ENCODE measurements at regions not wholly inside any gene's neighbourhood (a gene's known extent, or its start where the extent isn't known, plus 50 kb on each side); places are given as distances from the start of the nearest gene placed in this dataset.

DNA sequence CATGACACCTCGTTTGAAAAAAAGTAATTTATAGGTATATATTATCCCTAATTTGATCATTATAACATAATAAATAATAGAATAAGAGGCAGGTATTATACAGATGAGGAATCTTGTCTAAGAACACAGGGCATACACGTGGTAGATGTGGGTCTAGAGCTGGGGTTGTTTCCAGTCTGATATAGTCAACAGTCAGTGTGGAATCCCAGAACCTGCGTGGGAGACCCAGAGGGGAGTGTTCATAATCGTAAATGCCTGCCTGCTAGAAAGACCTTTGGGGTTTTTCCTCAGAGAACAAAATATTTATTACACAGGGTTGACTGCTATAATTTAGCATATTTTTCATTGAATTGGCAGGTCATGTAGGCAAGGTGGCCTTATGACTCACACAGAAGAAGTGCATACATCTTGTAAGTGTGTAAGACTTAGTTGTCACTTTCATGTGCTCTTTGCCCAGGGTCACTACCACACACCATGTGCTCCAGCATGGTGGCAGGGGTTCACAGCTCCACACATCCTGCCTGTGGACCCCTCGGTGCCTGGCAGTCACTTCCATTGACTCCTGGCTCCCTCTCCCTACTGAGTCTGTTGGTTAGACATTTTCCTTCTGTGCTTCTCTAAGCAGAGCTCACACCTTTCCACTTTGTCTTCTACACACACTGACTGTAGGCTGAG lies 94.9 kb upstream of the IKZF1 start:
- no peak for DNase-seq

DNA sequence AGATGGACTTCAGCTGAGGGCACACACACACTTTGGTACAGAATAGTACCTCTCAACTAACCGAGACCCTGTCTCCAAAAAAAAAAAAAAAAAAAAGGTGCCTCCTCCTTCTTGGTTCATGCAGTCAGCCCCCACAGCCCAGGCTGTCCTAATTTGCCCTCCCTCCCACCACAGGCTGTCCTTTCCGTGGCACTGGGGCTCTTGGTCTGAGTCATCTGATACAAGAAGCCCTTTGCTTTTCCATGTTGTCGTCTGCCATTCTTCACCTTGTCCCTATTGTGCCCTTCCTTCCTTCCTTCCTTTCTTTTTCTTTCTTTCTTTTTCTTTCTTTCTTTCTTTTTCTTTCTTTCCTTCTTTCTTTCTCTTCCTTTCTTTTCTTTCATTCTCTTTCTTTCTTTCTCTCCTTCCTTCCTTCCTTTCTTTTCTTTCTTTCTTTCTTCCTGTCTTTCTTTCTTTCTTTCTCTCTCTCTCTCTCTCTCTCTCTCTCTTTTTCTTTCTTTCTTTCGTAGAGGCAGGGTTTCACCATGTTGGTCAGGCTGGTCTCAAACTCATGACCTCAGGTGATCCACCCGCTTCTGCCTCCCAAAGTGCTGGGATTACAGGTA lies 96.0 kb upstream of the IKZF1 start:
- no peak for DNase-seq

DNA sequence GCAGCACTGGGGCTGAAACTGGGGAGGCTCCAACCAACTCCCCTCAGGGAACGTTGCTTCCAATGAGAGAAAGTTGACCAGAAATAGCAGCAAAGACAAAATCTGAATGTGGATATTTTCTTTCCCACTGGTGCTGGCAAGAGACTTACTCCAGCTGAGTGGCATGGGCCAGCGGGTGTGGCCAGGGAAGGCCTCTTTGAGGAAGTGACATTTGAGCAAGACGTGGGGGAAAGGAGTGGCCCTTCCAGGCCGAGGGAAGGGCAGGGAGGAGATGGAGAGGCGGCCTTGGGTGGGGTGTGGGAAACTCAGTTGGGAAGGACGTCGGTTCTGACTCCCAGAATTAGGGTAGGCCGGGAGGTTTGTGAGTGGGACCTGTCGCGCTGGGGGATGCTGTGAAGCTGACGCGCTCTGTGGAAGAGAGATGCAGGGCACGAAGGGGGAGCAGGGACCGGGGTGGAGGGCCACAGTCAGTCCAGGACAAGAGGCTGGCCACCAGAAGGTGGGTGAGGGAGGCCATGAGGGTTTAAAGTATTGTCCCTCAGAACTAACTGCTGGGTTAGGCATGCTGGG lies 96.7 kb upstream of the IKZF1 start:
- no peak for DNase-seq

DNA sequence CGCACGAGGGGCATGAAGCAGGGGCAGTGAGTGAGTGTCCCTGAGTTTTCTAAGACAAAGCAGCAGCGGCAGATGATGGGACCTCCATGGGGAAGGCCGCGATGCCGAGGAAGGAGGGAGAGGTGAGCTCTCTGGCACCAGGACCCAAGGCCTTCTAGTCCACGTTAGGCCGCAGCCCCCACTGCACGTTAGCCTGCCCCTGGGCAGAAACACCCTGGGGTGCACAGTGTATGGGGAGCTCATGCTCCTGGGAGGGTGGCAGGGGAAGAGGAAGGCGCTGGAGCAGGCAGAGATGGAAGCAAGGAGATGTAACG lies 97.3 kb upstream of the IKZF1 start:
- DNase-seq, result no peak

DNA sequence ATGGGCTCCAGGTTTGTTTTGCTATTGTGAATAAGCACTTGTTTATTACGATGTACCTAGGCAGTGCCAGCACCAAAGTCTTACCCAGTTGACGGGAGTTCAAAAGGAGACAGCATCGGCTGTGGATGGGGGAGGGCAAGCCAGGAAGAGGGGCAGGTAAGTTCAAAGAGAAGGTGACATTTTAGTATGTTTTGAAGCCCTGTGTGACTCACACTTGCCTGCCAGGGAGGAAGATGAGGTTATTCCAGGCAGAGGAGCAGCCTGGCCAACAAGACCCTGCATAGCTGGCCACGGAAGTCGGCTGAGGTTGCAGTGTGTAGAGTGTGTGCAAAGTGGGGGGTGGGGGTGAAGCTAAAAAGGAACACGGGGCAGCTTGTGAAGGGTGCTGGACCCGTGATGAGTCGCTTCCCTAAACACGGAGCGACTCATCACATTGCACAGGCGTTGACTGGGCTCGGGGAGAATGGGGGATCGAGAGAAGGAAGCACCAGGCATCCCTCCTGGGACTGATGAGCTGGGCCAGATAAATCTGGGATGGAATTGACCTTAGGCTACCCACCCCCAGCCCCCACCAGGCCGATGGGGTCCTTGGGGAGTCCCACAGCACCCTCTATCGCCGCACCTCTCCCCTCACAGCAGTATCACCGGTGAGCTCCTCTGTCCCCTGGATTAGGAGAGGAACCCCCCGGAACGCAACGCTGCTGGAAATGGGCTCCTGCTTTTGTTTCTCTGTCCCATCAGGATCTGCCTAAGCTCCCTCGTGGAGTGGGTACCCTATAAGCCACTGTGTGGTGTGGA lies 97.9 kb upstream of the IKZF1 start:
- no peak for DNase-seq

- DNase-seq, result no peak
Observed at GRCh38 chr7:50205011-50205410, 99.5 kb upstream of the IKZF1 start.

DNA sequence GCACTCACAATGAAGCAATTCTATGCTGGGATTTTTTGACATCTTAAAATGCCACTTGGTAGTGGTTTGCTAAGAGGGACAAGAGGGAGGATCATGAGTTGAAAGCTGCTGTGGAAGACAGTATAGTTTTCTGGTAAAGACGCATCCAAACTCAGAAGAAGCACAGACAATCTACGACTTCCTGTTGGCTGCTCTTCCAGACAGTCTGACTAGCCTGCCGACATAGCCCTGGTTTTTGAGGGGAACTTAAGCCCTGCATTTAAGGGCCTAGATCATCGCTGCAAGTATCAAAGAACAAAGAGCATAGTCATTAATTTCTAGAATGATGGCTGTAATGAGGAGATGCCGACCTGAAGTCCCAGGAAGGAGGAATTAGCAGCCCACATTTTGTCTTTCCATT lies 99.9 kb upstream of the IKZF1 start:
- no peak for DNase-seq

GRCh38 chr7:50203521-50203920 lies 101.0 kb upstream of the IKZF1 start:
- no peak for DNase-seq

GRCh38 chr7:50202052-50202555 lies 102.4 kb upstream of the IKZF1 start:
- DNase-seq, result no peak

GRCh38 chr7:50199824-50200223 lies 104.7 kb upstream of the IKZF1 start:
- DNase-seq, result no peak

DNA sequence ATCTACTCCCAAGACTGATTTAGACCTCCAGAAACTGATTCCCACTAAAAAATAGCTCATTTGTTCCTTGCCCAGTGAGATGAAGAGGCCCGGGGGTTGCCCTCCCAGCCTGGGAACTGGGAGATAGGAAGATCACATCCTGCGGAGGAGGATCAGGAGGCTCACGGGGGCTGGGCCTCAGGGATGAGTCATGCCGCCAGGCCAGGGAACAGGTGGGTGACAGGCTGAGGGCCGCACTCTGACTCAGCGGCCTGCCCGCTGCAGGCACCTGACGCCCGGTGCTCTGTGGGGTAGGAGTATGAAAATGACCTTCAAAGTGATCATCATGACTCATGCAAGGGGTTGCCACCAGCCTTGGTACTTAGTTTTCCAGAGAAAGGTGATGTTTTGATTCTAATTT lies 104.5 kb upstream of the ZPBP start:
- DNase-seq, result no peak

GRCh38 chr7:50196719-50197118 lies 103.7 kb upstream of the ZPBP start:
- no peak for DNase-seq

DNA sequence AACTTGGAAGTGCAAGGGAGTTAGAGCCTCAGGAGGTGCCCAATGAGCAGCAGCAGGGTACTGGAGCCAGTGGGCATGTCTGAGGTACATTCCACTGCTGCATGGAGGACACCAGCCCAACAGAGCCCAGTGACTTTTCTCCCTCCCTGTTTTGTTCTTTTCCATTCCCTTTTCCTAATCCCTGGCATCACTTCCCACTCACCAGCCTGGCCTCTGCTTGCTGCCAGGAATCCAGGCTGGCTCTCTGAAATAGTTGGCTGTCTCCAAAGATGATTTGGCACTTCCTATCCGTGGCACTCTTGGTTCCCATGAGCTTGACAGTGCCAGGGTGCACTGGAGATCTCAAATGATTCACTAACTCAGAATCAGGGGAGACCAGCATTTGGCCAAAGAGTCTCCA lies 97.7 kb upstream of the ZPBP start:
- DNase-seq, result no peak

DNA sequence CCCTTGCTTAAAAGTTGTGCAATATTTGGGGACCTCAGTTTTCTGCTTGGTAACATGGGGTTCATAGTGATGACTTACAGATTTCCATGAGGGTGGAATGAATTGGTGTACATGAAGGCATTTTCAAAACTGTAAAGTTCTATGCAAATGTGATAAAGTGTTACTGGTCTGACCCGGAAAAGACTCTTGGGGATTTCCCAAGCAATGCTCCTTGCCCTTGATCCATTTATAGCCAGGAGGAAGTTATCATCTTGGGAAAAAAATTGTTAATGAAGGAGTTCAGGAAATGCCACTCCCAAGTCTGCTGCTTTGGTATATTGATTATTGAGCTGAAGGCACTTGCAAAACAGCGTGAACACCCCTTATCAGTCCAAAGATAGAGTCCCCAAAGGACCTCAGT lies 96.3 kb upstream of the ZPBP start:
- DNase-seq, result no peak

DNA sequence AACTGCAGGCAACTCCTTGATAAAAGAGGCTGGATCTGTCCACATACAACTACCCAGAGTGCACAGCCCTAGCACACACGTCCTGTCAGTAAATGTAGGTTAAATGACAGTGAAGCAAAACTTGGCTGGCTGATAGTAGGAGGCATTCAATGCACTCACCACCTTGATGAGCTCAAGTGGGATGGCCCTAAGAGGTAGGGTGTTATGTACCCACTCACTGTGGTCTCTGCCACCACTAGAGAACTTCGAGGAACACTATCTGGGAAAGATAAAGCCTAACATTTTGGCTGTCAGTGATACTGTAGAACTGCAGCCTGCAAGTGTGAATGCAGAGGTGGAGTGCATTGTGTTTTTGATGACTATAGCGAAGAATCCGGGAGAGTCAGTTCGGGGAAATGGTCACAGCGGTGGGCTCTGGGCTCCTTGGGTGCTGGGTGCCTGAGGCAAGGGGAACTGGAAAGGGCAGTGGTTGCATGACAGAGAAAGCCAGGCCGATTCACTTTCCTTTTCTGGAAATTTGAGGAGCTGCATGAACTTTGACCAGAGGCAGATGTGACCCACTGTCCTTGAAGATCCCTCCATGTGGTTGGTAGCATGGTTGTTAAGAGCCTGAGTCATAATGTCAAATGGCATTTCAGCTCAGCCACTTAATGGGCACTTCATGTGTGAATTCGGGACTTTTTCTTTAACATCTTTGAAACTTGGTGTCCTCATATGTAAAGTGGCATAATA lies 93.1 kb upstream of the ZPBP start:
- no peak for DNase-seq

GRCh38 chr7:50185208-50185607 lies 92.2 kb upstream of the ZPBP start:
- peak in 1 of 3 donors; percentile 5 for DNase-seq

GRCh38 chr7:50184271-50184990 lies 91.4 kb upstream of the ZPBP start:
- no peak for DNase-seq

GRCh38 chr7:50182759-50183158 lies 89.7 kb upstream of the ZPBP start:
- peak in 1 of 3 donors; percentile 21 for DNase-seq

- DNase-seq, result no peak
Observed at GRCh38 chr7:50181081-50181480, 88.0 kb upstream of the ZPBP start.

DNA sequence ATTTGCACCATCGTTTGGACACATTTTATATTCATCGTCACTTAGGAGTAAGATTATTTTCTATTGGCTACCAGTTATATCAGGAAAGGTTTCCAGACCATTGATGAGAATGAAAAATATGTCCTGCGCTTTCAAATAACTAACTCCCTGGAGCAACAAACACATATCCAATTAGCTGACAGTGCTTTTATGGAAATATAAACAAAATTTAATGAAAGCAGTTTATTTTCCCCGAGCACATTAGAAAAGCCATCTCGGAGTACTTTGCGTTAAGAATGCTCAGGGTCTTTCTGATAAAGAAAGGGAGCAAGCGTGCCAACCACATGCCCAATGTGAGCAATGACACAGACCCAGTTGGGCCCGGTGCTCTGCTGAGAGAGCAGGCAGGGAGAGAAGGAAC lies 85.1 kb upstream of the ZPBP start:
- no peak for DNase-seq

GRCh38 chr7:50174948-50175347 lies 81.9 kb upstream of the ZPBP start:
- DNase-seq, result no peak

Data from muscle of back (tissue), 3 donors.